ENCODE measurements at regions not wholly inside any gene's neighbourhood (a gene's known extent, or its start where the extent isn't known, plus 50 kb on each side); places are given as distances from the start of the nearest gene placed in this dataset.
"Not testable (repeated sequence)": the region's sequence is repeated elsewhere in the genome, so short reads cannot be mapped to it uniquely, and the experiment has no call there.

GRCh38 chr13:103471896-103472295, 405.7 kb upstream of the SLC10A2 start:
- Histone ChIP-seq H3K9me2 (ENCODE audit: low read depth, low read length) (no peaks in the 10 kb centered on the region), H3K4me2 (ENCODE audit: low read length) (no peak overlapping the region), H3K27me3 (ENCODE audit: insufficient read depth, low read length) (no peaks in the 10 kb centered on the region), H3K9ac (ENCODE audit: low read length) (no peak overlapping the region), H3K4me3 (ENCODE audit: low read depth, low read length, poor library complexity, severe bottlenecking) (no peak overlapping the region), H4K20me1 (ENCODE audit: insufficient read depth, low read length) (no peaks in the 10 kb centered on the region), H3F3A (ENCODE audit: insufficient read depth, low read length) (no peaks in the 10 kb centered on the region), H3K36me3 (ENCODE audit: insufficient read depth, low read length) (no peaks in the 10 kb centered on the region), H3K79me2 (ENCODE audit: insufficient read depth, low read length) (no peaks in the 10 kb centered on the region), H3K27ac (ENCODE audit: low read depth, low read length, poor library complexity, severe bottlenecking) (no peak overlapping the region), H3K4me1 (ENCODE audit: insufficient read depth, low read length, severe bottlenecking) (no peaks in the 10 kb centered on the region), H2AFZ (ENCODE audit: low read length) (no peak overlapping the region), H3K9me3 (ENCODE audit: low read length) (no peaks in the 10 kb centered on the region)
- TF ChIP-seq CTCF (IDR thresholded peaks at IDR 0.05; ENCODE audit: low read length) (no peak), EZH2 (IDR thresholded peaks at IDR 0.05; ENCODE audit: borderline replicate concordance, low read length) (no peak)

- no peaks in the 10 kb centered on the region for H3K27me3 ChIP-seq (ENCODE audit: insufficient read depth, low read length)
These were observed 403.6 kb upstream of the SLC10A2 start for GRCh38 chr13:103469771-103470170.

GRCh38 chr13:103466761-103467160, 400.5 kb upstream of the SLC10A2 start:
- Histone ChIP-seq H3K9me3 (ENCODE audit: low read length) (no peaks in the 10 kb centered on the region), H2AFZ (ENCODE audit: low read length) (no peak overlapping the region), H3K4me3 (ENCODE audit: low read depth, low read length, poor library complexity, severe bottlenecking) (no peak overlapping the region), H3K27me3 (ENCODE audit: insufficient read depth, low read length) (no peaks in the 10 kb centered on the region), H3K9me2 (ENCODE audit: low read depth, low read length) (no peaks in the 10 kb centered on the region), H3K27ac (ENCODE audit: low read depth, low read length, poor library complexity, severe bottlenecking) (no peak overlapping the region), H3K9ac (ENCODE audit: low read length) (no peak overlapping the region), H3K79me2 (ENCODE audit: insufficient read depth, low read length) (no peaks in the 10 kb centered on the region), H4K20me1 (ENCODE audit: insufficient read depth, low read length) (no peaks in the 10 kb centered on the region), H3F3A (ENCODE audit: insufficient read depth, low read length) (no peaks in the 10 kb centered on the region), H3K4me2 (ENCODE audit: low read length) (no peak overlapping the region), H3K36me3 (ENCODE audit: insufficient read depth, low read length) (no peaks in the 10 kb centered on the region), H3K4me1 (ENCODE audit: insufficient read depth, low read length, severe bottlenecking) (no peaks in the 10 kb centered on the region)
- TF ChIP-seq EZH2 (IDR thresholded peaks at IDR 0.05; ENCODE audit: borderline replicate concordance, low read length) (no peak), CTCF (IDR thresholded peaks at IDR 0.05; ENCODE audit: low read length) (no peak)

More at GRCh38 chr13:103469771-103470170, 403.6 kb upstream of the SLC10A2 start:
- no peaks in the 10 kb centered on the region for H3F3A ChIP-seq (ENCODE audit: insufficient read depth, low read length)
- no peaks in the 10 kb centered on the region for H3K36me3 ChIP-seq (ENCODE audit: insufficient read depth, low read length)
- H4K20me1 ChIP-seq (ENCODE audit: insufficient read depth, low read length) = no peaks in the 10 kb centered on the region
- TF ChIP-seq CTCF (IDR thresholded peaks at IDR 0.05; ENCODE audit: low read length) (no peak), EZH2 (IDR thresholded peaks at IDR 0.05; ENCODE audit: borderline replicate concordance, low read length) (no peak)
- no peak overlapping the region for H2AFZ ChIP-seq (ENCODE audit: low read length)
- H3K9ac ChIP-seq (ENCODE audit: low read length) = no peak overlapping the region
- no peaks in the 10 kb centered on the region for H3K9me2 ChIP-seq (ENCODE audit: low read depth, low read length)
- H3K79me2 ChIP-seq (ENCODE audit: insufficient read depth, low read length) = no peaks in the 10 kb centered on the region
- no peaks in the 10 kb centered on the region for H3K9me3 ChIP-seq (ENCODE audit: low read length)
- H3K27ac ChIP-seq (ENCODE audit: low read depth, low read length, poor library complexity, severe bottlenecking) = no peak overlapping the region
- H3K4me1 ChIP-seq (ENCODE audit: insufficient read depth, low read length, severe bottlenecking) = no peaks in the 10 kb centered on the region
- H3K4me2 ChIP-seq (ENCODE audit: low read length) = no peak overlapping the region
- no peak overlapping the region for H3K4me3 ChIP-seq (ENCODE audit: low read depth, low read length, poor library complexity, severe bottlenecking)

GRCh38 chr13:103460246-103460645, 394.0 kb upstream of the SLC10A2 start:
- H3K4me2 ChIP-seq (ENCODE audit: low read length); H3K36me3 ChIP-seq (ENCODE audit: insufficient read depth, low read length); H3K9me2 ChIP-seq (ENCODE audit: low read depth, low read length); H3F3A ChIP-seq (ENCODE audit: insufficient read depth, low read length); H3K9me3 ChIP-seq (ENCODE audit: low read length); H3K4me1 ChIP-seq (ENCODE audit: insufficient read depth, low read length, severe bottlenecking); H2AFZ ChIP-seq (ENCODE audit: low read length); H3K27ac ChIP-seq (ENCODE audit: low read depth, low read length, poor library complexity, severe bottlenecking); H3K4me3 ChIP-seq (ENCODE audit: low read depth, low read length, poor library complexity, severe bottlenecking); H3K79me2 ChIP-seq (ENCODE audit: insufficient read depth, low read length); H4K20me1 ChIP-seq (ENCODE audit: insufficient read depth, low read length); H3K9ac ChIP-seq (ENCODE audit: low read length); H3K27me3 ChIP-seq (ENCODE audit: insufficient read depth, low read length): not testable (repeated sequence)

GRCh38 chr13:103457050-103457449, 390.8 kb upstream of the SLC10A2 start:
- H3F3A ChIP-seq (ENCODE audit: insufficient read depth, low read length); H3K9me3 ChIP-seq (ENCODE audit: low read length); H2AFZ ChIP-seq (ENCODE audit: low read length); H3K9me2 ChIP-seq (ENCODE audit: low read depth, low read length); H3K4me2 ChIP-seq (ENCODE audit: low read length); H3K4me3 ChIP-seq (ENCODE audit: low read depth, low read length, poor library complexity, severe bottlenecking); H3K27me3 ChIP-seq (ENCODE audit: insufficient read depth, low read length); H4K20me1 ChIP-seq (ENCODE audit: insufficient read depth, low read length); H3K4me1 ChIP-seq (ENCODE audit: insufficient read depth, low read length, severe bottlenecking); H3K79me2 ChIP-seq (ENCODE audit: insufficient read depth, low read length); H3K36me3 ChIP-seq (ENCODE audit: insufficient read depth, low read length); H3K27ac ChIP-seq (ENCODE audit: low read depth, low read length, poor library complexity, severe bottlenecking); H3K9ac ChIP-seq (ENCODE audit: low read length): not testable (repeated sequence)
